ENCODE measurements at regions not wholly inside any gene's neighbourhood (a gene's known extent, or its start where the extent isn't known, plus 50 kb on each side); places are given as distances from the start of the nearest gene placed in this dataset.

- TF ChIP-seq POLR2AphosphoS5 (IDR thresholded peaks at IDR 0.05; ENCODE audit: borderline replicate concordance, low read depth, low read length) (no peak), EZH2 (IDR thresholded peaks at IDR 0.05) (no peak), FOXP2 (optimal IDR thresholded peaks at IDR 0.05; ENCODE audit: control extremely low read depth, extremely low read length, insufficient read depth) (no peak)
These were observed 133.9 kb downstream of the CYP26B1 start for GRCh38 chr2:72013726-72014125.
